Osteoblast (primary cell): ENCODE measurements at regions not wholly inside any gene's neighbourhood (a gene's known extent, or its start where the extent isn't known, plus 50 kb on each side); places are given as distances from the start of the nearest gene placed in this dataset.

Experiments used
- DNase-seq: peaks from one replicate; pipeline ENCODE4 v3.0.0; 2011; ENCODE audit warnings: low spot score, mixed read lengths; ENCODE audit not compliant: insufficient read length; ENCODE audit errors: missing footprints
- H2AFZ ChIP-seq: 2 replicates; pipeline ENCODE4 v1.6.0; 2011; ENCODE audit warnings: mild to moderate bottlenecking, low read length
- H3K27ac ChIP-seq: 2 replicates; pipeline ENCODE4 v1.5.1; 2011; ENCODE audit warnings: mild to moderate bottlenecking, low read depth, low read length, moderate library complexity
- H3K27me3 ChIP-seq: 2 replicates; pipeline ENCODE4 v1.6.0; 2012; ENCODE audit warnings: mild to moderate bottlenecking, control low read depth, inconsistent platforms, low read length, moderate library complexity; ENCODE audit not compliant: insufficient read depth
- H3K36me3 ChIP-seq: 2 replicates; pipeline ENCODE4 v1.5.1; 2011; ENCODE audit warnings: mild to moderate bottlenecking, low read length, control low read depth, moderate library complexity; ENCODE audit not compliant: insufficient read depth
- H3K4me1 ChIP-seq: 2 replicates; pipeline ENCODE4 v1.5.1; 2011; ENCODE audit warnings: mild to moderate bottlenecking, low read length, control low read depth, moderate library complexity; ENCODE audit not compliant: insufficient read depth
- H3K4me2 ChIP-seq: 2 replicates; pipeline ENCODE4 v1.6.0; 2011; ENCODE audit warnings: mild to moderate bottlenecking, low read length; ENCODE audit not compliant: insufficient read depth
- H3K4me3 ChIP-seq: fragments of 200-600 bp; sonication (generic); 3 replicates; pipeline ENCODE4 v1.5.1; 2012; ENCODE audit warnings: mild to moderate bottlenecking, low read length, inconsistent platforms; ENCODE audit not compliant: insufficient read depth
- H3K79me2 ChIP-seq: 2 replicates; pipeline ENCODE4 v1.6.0; 2012; ENCODE audit warnings: mild to moderate bottlenecking, low read length, control low read depth, inconsistent platforms; ENCODE audit not compliant: insufficient read depth
- H3K9me3 ChIP-seq: 2 replicates; pipeline ENCODE4 v1.5.1; 2011; ENCODE audit warnings: low read depth, low read length, control low read depth
- H4K20me1 ChIP-seq: 2 replicates; pipeline ENCODE4 v1.6.0; 2012; ENCODE audit warnings: mild to moderate bottlenecking, low read length, control low read depth; ENCODE audit not compliant: insufficient read depth
- TF ChIP-seq, protein P1 (sequence below): IDR thresholded peaks from 2 replicates; pipeline ENCODE4 v1.5.1; 2011; ENCODE audit warnings: mild to moderate bottlenecking, low read depth, low read length, moderate library complexity; ENCODE audit errors: extremely low read depth

GRCh38 chr3:176512037-176512436 lies 685.2 kb downstream of the TBL1XR1 start:
- Histone ChIP-seq H2AFZ (no peak overlapping the region), H3K79me2 (no peaks in the 10 kb centered on the region), H4K20me1 (no peaks in the 10 kb centered on the region), H3K36me3 (no peaks in the 10 kb centered on the region), H3K9me3 (peaks cover 4% of the 10 kb centered on the region), H3K27me3 (no peaks in the 10 kb centered on the region), H3K4me2 (no peak overlapping the region), H3K4me3 (no peak overlapping the region), H3K27ac (no peak overlapping the region), H3K4me1 (no peaks in the 10 kb centered on the region)
- DNase-seq = no peak
- TF ChIP-seq, protein P1, sequence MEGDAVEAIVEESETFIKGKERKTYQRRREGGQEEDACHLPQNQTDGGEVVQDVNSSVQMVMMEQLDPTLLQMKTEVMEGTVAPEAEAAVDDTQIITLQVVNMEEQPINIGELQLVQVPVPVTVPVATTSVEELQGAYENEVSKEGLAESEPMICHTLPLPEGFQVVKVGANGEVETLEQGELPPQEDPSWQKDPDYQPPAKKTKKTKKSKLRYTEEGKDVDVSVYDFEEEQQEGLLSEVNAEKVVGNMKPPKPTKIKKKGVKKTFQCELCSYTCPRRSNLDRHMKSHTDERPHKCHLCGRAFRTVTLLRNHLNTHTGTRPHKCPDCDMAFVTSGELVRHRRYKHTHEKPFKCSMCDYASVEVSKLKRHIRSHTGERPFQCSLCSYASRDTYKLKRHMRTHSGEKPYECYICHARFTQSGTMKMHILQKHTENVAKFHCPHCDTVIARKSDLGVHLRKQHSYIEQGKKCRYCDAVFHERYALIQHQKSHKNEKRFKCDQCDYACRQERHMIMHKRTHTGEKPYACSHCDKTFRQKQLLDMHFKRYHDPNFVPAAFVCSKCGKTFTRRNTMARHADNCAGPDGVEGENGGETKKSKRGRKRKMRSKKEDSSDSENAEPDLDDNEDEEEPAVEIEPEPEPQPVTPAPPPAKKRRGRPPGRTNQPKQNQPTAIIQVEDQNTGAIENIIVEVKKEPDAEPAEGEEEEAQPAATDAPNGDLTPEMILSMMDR = no peak

DNA sequence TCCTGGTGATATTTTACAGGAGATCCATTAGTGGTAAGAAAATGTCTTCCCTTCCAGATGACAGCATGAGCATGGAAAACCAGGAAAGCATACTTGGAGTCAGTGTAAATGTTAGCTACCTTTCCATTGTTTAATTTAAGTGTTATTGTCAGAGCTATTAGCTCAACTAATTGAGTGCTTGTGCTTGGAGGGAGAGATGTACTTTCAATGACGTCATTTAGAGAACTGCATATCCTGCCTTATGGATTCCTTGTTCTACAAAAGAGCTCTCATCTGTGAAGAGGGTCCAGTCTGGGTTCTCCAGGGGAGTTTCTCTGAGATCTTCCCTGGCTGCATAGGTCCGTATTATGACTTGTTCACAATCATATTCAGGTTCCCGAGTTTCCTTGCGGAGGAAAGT lies 687.2 kb downstream of the TBL1XR1 start:
- TF ChIP-seq, protein P1 = no peak
- no peak overlapping the region for H3K4me2 ChIP-seq
- H3K36me3 ChIP-seq = no peaks in the 10 kb centered on the region
- no peak overlapping the region for H2AFZ ChIP-seq
- no peaks in the 10 kb centered on the region for H4K20me1 ChIP-seq
- H3K4me1 ChIP-seq = no peaks in the 10 kb centered on the region
- no peak for DNase-seq
- H3K27me3 ChIP-seq = no peaks in the 10 kb centered on the region
- H3K27ac ChIP-seq = no peak overlapping the region
- no peak overlapping the region for H3K4me3 ChIP-seq
- no peaks in the 10 kb centered on the region for H3K79me2 ChIP-seq
- H3K9me3 ChIP-seq = peaks cover 4% of the 10 kb centered on the region

GRCh38 chr3:176505878-176506621 lies 691.2 kb downstream of the TBL1XR1 start:
- Histone ChIP-seq H3K36me3 (no peaks in the 10 kb centered on the region), H3K27me3 (no peaks in the 10 kb centered on the region), H3K79me2 (no peaks in the 10 kb centered on the region), H3K4me3 (no peak overlapping the region), H2AFZ (no peak overlapping the region), H3K4me1 (no peaks in the 10 kb centered on the region), H3K9me3 (no peaks in the 10 kb centered on the region), H3K4me2 (no peak overlapping the region), H3K27ac (no peak overlapping the region), H4K20me1 (no peaks in the 10 kb centered on the region)
- no peak for DNase-seq
- TF ChIP-seq, protein P1 = no peak

GRCh38 chr3:176491084-176491483 lies 706.2 kb downstream of the TBL1XR1 start:
- no peak for DNase-seq
- no peak overlapping the region for H3K27ac ChIP-seq
- no peaks in the 10 kb centered on the region for H3K27me3 ChIP-seq
- H3K9me3 ChIP-seq = no peaks in the 10 kb centered on the region
- H3K4me3 ChIP-seq = no peak overlapping the region
- H3K79me2 ChIP-seq = no peaks in the 10 kb centered on the region
- no peaks in the 10 kb centered on the region for H4K20me1 ChIP-seq
- no peaks in the 10 kb centered on the region for H3K36me3 ChIP-seq
- H2AFZ ChIP-seq = no peak overlapping the region
- TF ChIP-seq, protein P1 = no peak
- H3K4me1 ChIP-seq = no peaks in the 10 kb centered on the region
- H3K4me2 ChIP-seq = no peak overlapping the region
